KOPT-K1 (cell line): ENCODE measurements at regions not wholly inside any gene's neighbourhood (a gene's known extent, or its start where the extent isn't known, plus 50 kb on each side); places are given as distances from the start of the nearest gene placed in this dataset.
"Not testable (repeated sequence)": the region's sequence is repeated elsewhere in the genome, so short reads cannot be mapped to it uniquely, and the experiment has no call there.

ENCODE experiments used
- H3K27ac ChIP-seq: fragments of 200-600 bp; sonication (generic); 2 replicates; pipeline ENCODE4 v1.5.1; 2016; ENCODE audit warnings: antibody characterized with exemption, mild to moderate bottlenecking, low read depth, low read length; ENCODE audit not compliant: poor library complexity, severe bottlenecking
- H3K36me3 ChIP-seq: fragments of 200-600 bp; sonication (generic); 2 replicates; pipeline ENCODE4 v1.5.1; 2017; ENCODE audit warnings: antibody characterized with exemption, mild to moderate bottlenecking, low read length, moderate library complexity; ENCODE audit not compliant: insufficient read depth
- H3K9me3 ChIP-seq: fragments of 200-600 bp; sonication (generic); 2 replicates; pipeline ENCODE4 v1.5.1; 2017; ENCODE audit warnings: antibody characterized with exemption, low read length, mild to moderate bottlenecking; ENCODE audit not compliant: insufficient read depth, poor library complexity, severe bottlenecking

DNA sequence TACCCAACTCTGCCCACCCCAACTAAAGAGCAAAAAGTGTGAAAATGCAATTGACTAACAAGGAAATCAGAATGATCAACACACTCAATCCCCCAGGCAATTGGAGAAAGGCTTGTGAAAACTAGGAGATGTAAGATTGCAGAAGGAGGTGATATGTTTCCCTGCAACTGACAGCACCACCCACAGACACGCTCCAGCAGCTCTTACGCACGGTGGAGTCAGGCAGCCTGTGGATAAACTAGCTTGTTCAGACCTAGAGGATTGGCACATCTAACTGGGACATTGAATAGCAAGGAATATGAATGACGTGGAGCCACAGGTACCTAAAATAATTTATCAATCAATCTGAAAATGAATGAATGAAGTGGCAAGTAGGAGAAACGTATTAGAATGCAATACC is 125.7 kb upstream of the MYO3A start:
- Histone ChIP-seq H3K36me3 (no peaks in the 10 kb centered on the region), H3K27ac (no peak overlapping the region), H3K9me3 (no peaks in the 10 kb centered on the region)

DNA sequence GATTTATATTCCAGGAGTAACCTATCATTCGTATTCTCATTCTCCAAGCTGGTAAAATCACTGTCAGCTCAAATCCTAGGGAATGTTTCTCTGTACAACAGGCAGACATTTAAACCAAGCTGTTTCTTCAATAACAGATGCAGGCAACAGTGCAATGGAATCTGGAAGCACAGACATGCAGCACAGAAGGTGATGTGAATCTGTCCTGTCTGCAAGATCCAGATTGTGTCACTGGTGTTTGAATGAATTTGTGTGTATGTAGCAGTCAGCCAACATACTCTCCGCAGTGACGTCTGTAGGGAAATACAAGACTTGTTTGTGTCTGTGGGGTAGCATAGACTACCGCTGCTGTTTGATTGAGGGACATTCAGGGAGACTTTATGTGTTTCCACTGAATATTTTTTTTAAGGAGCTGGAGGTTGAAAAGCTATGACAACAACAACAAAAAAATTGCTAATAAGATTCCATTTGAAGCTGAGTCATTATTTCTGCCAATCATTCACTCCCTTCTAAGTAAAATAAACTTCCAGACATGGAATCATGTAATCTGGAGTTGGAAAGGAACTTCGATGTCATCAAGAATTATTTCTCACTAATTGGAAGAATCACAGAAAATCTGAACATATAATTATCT is 122.9 kb upstream of the MYO3A start:
- no peaks in the 10 kb centered on the region for H3K36me3 ChIP-seq
- no peak overlapping the region for H3K27ac ChIP-seq
- H3K9me3 ChIP-seq: no peaks in the 10 kb centered on the region

DNA sequence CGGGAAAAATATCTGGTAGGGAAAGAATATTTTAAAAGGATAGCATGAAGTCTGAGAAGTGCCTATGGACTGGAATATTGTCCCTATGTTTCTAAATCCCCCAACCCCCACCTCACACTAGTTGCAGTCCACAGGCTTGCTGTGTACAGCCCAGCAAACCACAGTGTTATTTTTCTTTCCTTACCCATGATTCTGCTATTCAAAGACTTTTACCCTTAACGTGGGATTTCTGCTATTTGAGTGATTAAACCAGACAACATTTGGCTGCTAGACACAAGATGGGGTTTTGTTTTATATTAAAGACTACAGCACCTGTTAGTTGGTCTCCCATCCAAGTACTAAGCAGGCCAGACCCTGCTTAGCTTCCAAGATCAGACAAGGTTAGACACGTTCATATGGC is 120.5 kb upstream of the MYO3A start:
- Histone ChIP-seq H3K9me3 (no peaks in the 10 kb centered on the region), H3K36me3 (no peaks in the 10 kb centered on the region), H3K27ac (no peak overlapping the region)

DNA sequence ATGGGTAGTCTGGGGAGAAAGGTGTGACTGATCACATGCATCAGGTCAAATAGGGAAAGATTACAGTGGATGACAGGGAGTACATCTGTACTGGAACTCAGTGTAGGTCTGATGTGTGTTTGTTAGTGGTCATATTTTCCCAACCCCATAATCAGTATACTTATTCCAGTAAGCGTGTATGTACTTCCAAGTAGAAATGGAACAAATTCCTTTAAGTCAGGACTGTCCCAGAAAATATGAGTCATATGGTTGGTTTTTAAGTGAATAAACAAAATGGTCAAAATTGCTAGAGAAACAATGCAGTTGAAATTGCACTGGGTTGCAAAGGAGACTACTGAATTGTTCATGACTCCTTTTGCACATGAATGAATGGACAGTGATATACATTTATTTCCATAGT is 118.8 kb upstream of the MYO3A start:
- Histone ChIP-seq H3K36me3 (no peaks in the 10 kb centered on the region), H3K27ac (peak overlapping the region; percentile 90), H3K9me3 (no peaks in the 10 kb centered on the region)

DNA sequence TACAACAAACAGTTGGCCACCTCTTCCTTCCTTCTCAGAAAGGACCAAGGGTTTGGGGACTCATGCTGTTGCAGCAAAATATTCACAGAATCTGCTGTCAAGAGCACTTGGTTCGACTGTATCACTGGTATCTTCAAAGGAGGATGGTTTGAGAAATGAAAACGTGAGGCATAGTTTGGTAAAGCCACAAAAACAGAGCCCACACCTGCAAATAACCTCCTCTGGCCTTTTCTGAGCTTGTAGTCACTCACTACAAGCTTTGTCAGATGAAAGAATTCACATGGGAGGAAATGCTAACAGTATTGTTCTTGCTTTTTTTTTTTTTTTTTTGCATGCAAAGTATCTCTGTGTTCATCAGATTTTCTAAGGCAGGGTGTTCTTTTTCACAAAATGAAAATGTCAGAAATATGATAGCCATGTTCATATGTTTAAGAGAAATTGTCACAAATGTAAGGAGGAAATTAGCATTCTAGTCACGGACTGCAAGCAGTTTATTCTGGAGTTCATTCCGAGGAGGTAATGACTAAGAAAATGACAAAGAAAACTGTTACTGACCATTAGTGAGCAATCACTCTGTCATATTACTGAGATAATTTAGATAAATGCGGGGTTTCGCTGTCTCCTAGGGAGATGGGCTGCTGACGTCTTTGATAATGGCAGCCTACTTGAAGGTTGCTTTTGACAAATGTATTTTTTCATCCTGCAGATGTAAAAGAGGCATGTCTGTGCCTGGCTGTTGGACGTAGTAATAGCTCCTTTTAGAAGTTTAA is 117.8 kb upstream of the MYO3A start:
- Histone ChIP-seq H3K9me3 (no peaks in the 10 kb centered on the region), H3K27ac (peak overlapping the region; percentile 90), H3K36me3 (no peaks in the 10 kb centered on the region)

DNA sequence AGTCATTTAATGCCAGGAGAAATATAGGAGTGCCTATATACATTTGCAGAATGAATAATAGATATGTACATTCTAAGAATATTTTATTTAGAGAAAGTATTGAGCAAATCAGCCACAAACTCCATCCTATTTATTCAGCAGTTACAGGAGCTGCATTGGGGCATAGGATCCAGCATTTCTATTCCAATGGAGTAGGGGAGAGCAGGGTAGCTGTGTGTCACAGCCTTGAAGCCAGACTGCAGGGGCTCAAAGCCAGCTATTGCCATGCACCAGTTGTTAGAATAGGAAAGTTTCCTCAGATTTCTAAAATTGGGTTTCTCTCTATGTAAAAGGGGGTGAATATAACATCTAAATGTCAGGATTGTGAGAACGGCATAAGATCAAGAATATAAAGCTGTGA is 116.8 kb upstream of the MYO3A start:
- Histone ChIP-seq H3K27ac (peak overlapping the region; percentile 90), H3K9me3 (no peaks in the 10 kb centered on the region), H3K36me3 (no peaks in the 10 kb centered on the region)

DNA sequence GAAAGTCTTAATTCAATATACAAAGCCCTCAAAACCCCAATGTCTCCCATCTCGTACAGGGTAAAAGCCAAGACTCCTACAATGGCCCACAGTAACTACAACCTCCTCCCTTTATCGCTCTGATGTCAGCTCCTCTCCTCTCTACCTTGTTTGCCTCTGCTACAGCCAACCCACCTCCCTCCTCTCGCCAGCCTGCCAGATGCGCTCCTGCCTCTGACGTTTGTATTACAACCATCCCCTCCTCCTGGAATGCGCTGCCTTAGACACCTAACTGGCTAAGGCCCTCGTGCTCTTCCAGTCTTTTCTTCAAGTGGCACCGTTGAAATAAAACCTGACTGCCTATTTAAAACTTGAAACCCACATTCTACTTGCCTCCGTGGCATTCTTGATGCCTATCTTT is 115.3 kb upstream of the MYO3A start:
- Histone ChIP-seq H3K27ac (peak overlapping the region; percentile 90), H3K36me3 (no peaks in the 10 kb centered on the region), H3K9me3 (no peaks in the 10 kb centered on the region)

DNA sequence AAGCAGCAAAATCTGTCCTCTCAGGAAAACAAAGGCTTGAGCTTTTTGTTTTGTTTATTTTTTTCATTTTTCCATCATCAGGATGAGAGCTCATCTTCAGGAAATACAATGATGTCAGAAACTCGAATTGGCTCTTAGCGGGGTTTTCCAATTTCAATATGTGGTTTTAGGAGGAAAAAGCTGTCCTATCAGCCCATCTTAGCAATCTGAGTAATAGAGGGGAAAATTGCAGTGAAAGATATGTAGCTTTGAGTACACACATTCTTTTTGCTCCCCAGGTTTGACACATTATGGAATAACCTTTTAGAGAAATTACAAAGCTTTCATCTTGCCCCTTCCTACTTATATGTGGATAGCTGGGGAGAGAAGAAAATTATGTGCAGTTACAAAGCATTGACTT is 113.6 kb upstream of the MYO3A start:
- Histone ChIP-seq H3K9me3 (no peaks in the 10 kb centered on the region), H3K36me3 (no peaks in the 10 kb centered on the region), H3K27ac (no peak overlapping the region)

DNA sequence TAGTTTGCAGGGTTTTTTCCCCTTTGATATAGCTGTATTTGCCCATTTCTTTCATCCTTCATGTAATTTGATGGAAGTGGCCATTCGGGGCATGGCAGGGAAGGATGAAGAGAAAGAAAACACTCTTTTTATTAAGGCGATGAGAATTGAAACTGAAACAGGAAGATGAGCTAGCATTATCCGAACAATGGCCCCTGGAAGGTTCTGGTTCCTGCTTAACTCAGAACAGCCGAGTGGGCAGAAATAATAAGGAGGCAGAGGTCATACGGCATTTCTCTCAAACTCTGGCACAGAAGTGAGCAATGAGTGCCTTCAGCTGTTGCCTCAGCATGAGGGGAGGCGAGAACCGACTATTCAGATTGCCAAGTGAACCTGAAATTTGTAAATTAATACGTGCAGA is 113.2 kb upstream of the MYO3A start:
- H3K27ac ChIP-seq: no peak overlapping the region

DNA sequence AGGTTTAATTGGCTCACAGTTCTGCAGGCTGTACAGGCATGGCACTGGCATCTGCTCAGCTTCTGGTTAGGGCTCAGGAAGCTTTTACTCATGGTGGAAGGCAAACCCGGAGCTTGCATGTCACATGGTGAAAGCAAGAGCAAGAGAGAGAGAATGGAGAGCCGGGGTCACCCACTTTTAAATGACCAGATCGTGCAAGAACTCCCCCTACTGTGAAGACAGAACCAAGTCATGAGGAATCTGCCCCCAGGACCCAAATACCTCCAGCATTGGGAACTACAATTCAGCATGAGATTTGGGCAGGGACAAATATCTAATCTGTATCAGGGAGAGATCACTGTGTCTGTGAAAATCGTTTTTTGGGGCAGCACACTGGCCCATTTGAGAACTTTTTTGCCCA is 110.0 kb upstream of the MYO3A start:
- Histone ChIP-seq H3K27ac (no peak overlapping the region), H3K36me3 (no peaks in the 10 kb centered on the region)

More for the DNA sequence above, 113.2 kb upstream of the MYO3A start:
- H3K9me3 ChIP-seq: no peaks in the 10 kb centered on the region
- H3K36me3 ChIP-seq: no peaks in the 10 kb centered on the region

DNA sequence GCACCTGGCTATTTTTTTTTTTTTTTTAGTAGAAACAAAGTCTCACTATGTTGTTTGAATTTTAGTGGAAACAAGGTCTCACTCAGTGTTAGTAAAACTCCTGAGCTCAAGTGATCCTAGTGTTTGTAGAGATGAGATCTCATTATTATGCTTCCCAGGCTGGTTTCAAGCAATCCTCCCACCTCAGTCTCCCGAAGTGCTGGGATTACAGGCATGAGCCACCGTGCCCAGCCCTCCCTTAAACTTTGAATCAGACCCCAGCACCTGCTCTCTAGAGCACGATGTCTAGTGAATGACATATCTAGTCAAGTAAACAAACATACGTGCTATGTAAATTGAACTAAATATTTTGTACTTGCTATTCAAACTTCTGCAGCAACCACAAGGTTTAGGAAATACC is 105.6 kb upstream of the MYO3A start:
- H3K27ac ChIP-seq: no peak overlapping the region
- H3K9me3 ChIP-seq: no peaks in the 10 kb centered on the region
- no peaks in the 10 kb centered on the region for H3K36me3 ChIP-seq

More for the DNA sequence above, 110.0 kb upstream of the MYO3A start:
- H3K9me3 ChIP-seq: no peaks in the 10 kb centered on the region

DNA sequence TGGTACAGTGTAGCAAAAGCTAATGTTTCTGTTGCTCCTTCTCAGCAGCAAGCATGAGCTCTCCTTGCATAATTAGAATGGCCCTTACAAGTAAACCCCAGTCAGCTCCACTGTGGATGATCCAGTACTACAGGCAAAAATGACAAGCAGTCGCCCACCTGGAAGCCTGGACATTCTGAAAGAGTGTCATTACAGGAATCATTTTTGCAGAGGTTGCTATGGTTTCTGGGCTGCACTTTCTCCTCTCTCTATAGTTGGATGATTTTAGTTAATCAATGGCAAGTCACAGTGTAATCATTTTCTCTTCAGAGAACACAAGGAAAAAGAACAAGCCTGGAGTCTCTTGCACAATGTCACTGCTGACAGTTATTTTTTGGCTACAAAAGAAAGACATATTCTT is 102.9 kb upstream of the MYO3A start:
- Histone ChIP-seq H3K27ac (no peak overlapping the region), H3K36me3 (no peaks in the 10 kb centered on the region), H3K9me3 (no peaks in the 10 kb centered on the region)

DNA sequence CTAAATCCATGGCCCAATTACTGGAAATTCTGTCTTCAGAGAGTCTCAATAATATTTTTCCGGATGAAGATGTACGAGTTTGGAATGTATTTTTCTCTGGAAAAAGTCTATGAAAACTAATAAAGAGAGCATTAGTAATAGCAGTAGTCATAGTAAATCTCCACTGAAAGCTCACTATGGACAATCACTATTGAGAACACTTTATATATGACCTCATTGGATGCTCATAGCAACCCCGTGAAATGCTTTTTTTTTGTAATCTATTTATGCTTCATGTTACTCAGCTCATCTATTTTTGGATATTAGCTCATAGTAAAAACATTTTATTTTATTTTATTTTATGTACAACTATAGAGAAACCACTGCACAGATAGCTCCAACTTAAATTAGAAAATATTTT is 94.3 kb upstream of the MYO3A start:
- no peak overlapping the region for H3K27ac ChIP-seq
- H3K9me3 ChIP-seq: no peaks in the 10 kb centered on the region
- H3K36me3 ChIP-seq: no peaks in the 10 kb centered on the region

DNA sequence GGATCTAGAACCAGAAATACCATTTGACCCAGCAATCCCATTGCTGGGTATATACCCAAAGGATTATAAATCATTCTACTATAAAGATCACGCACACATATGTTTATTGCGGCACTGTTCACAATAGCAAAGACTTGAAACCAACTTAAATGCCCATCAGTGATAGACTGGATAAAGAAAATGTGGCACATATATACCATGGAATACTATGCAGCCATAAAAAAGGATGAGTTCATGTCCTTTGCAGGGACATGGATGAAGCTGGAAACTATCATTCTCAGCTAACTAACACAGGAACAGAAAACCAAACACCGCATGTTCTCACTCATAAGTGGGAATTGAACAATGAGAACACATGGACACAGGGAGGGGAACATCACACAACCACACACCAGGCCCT is 93.2 kb upstream of the MYO3A start:
- H3K9me3 ChIP-seq, H3K36me3 ChIP-seq, H3K27ac ChIP-seq: not testable (repeated sequence)

DNA sequence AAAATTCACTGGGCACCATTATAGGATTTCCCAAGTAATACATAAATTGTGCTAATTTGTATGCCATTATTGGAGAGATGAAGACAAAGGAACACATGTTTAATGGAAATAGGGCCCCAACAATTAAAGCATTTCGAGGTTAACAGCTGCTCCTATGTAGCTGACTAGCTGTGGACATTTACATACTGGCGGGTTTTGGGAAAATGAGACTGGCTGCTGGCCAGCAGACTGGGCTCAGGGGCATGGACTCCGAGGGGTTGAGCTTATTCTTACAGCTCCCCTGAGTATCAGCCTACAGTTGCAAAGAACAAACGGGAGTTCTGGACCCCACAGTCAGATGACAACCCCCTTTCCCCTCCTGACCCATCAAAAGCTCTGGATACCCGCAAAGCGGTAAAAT is 91.9 kb upstream of the MYO3A start:
- Histone ChIP-seq H3K36me3 (no peaks in the 10 kb centered on the region), H3K9me3 (no peaks in the 10 kb centered on the region), H3K27ac (no peak overlapping the region)

DNA sequence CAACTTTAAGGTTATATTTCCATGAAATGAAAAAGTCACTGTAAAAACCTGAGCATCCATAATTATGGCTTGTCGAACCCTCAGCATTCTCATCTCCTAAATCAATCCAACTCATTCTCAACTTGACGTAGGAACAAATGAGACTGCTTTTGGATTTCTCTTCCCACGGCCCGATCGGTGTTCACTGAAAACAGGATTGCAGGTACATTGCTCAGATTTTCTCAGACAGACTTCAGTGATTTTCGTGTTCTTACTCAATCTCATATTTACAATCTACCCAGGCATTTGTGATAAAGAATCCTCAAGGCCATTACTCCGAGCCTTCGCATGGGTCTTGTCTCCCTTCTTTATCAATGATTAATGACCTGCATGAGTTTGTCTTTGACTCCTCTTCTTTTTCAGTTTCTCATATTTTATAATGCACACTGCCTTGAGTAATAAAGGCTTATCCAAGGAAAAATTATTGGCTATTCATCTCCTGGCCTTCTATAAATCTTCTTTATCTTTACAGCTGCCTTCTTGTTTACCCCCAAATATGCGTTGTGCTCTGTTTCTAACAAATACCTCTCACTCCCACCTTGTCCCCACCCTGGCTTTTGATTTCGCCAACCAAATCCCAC is 90.4 kb upstream of the MYO3A start:
- Histone ChIP-seq H3K9me3 (peaks cover 3% of the 10 kb centered on the region), H3K36me3 (no peaks in the 10 kb centered on the region)

More for the DNA sequence above, 90.4 kb upstream of the MYO3A start:
- H3K27ac ChIP-seq: no peak overlapping the region
